Neural progenitor cell (in vitro differentiated cells): ENCODE measurements at regions not wholly inside any gene's neighbourhood (a gene's known extent, or its start where the extent isn't known, plus 50 kb on each side); places are given as distances from the start of the nearest gene placed in this dataset.

Experiments used
- DNase-seq: peaks from one replicate; pipeline ENCODE4 v3.0.0-alpha.2; 2016; ENCODE audit warnings: low spot score
- H2AFZ ChIP-seq: fragments of 200-600 bp; sonication (generic); replicated peaks from 2 replicates; pipeline ENCODE4 v1.6.1; 2016; ENCODE audit warnings: antibody characterized with exemption
- H3F3A ChIP-seq: fragments of 200-600 bp; sonication (generic); 2 replicates; pipeline ENCODE4 v1.6.1; 2016; ENCODE audit warnings: antibody characterized with exemption, low read depth
- H3K27ac ChIP-seq: fragments of 200-600 bp; sonication (generic); 2 replicates; pipeline ENCODE4 v1.5.1; 2016; ENCODE audit warnings: mild to moderate bottlenecking
- H3K27me3 ChIP-seq: fragments of 200-600 bp; sonication (generic); 2 replicates; pipeline ENCODE4 v1.6.1; 2016; ENCODE audit warnings: mild to moderate bottlenecking, moderate library complexity
- H3K36me3 ChIP-seq: fragments of 200-600 bp; sonication (generic); 2 replicates; pipeline ENCODE4 v1.5.1; 2016
- H3K4me1 ChIP-seq: fragments of 200-600 bp; sonication (generic); 2 replicates; pipeline ENCODE4 v1.6.1; 2016; ENCODE audit warnings: mixed run types
- H3K4me2 ChIP-seq: fragments of 200-600 bp; sonication (generic); 2 replicates; pipeline ENCODE4 v1.6.1; 2016
- H3K4me3 ChIP-seq: fragments of 200-600 bp; sonication (generic); 2 replicates; pipeline ENCODE4 v1.5.1; 2016
- H3K79me2 ChIP-seq: fragments of 200-600 bp; sonication (generic); 2 replicates; pipeline ENCODE4 v1.6.1; 2016; ENCODE audit warnings: low read depth
- H3K9ac ChIP-seq: fragments of 200-600 bp; sonication (generic); 2 replicates; pipeline ENCODE4 v1.6.1; 2016
- H3K9me3 ChIP-seq: fragments of 200-600 bp; sonication (generic); 2 replicates; pipeline ENCODE4 v1.5.1; 2016; ENCODE audit warnings: low read depth
- H4K20me1 ChIP-seq: fragments of 200-600 bp; sonication (generic); 2 replicates; pipeline ENCODE4 v1.6.1; 2016; ENCODE audit warnings: low read depth
- H3K27ac Mint-ChIP-seq: 3 replicates; pipeline ENCODE4 v1.8.0; 2021; ENCODE audit warnings: mixed read lengths
- H3K27me3 Mint-ChIP-seq: 2 replicates; pipeline ENCODE4 v1.8.0; 2022; ENCODE audit warnings: low read depth, mild to moderate bottlenecking, inconsistent platforms, moderate library complexity, mixed read lengths; ENCODE audit not compliant: insufficient read depth
- H3K36me3 Mint-ChIP-seq: 3 replicates; pipeline ENCODE4 v1.8.0; 2021; ENCODE audit warnings: mixed read lengths
- H3K4me1 Mint-ChIP-seq: 3 replicates; pipeline ENCODE4 v1.8.0; 2021; ENCODE audit warnings: mixed read lengths
- H3K4me3 Mint-ChIP-seq: 3 replicates; pipeline ENCODE4 v1.8.0; 2021; ENCODE audit warnings: mild to moderate bottlenecking, moderate library complexity, mixed read lengths
- H3K9me3 Mint-ChIP-seq: 3 replicates; pipeline ENCODE4 v1.8.0; 2020; ENCODE audit warnings: mixed read lengths
- EZH2 ChIP-seq: fragments of 200-600 bp; sonication (generic); IDR thresholded peaks from 2 replicates; pipeline ENCODE4 v1.6.1; 2017; ENCODE audit warnings: antibody characterized with exemption, mild to moderate bottlenecking, moderate library complexity
- EZH2phosphoT487 ChIP-seq: fragments of 200-600 bp; sonication (generic); IDR thresholded peaks from 2 replicates; pipeline ENCODE4 v1.6.1; 2017; ENCODE audit warnings: antibody characterized with exemption
- TF ChIP-seq, protein P1 (sequence below): fragments of 200-600 bp; sonication (generic); IDR thresholded peaks from 2 replicates; pipeline ENCODE4 v1.5.1; 2017; ENCODE audit warnings: antibody characterized with exemption, mild to moderate bottlenecking

DNA sequence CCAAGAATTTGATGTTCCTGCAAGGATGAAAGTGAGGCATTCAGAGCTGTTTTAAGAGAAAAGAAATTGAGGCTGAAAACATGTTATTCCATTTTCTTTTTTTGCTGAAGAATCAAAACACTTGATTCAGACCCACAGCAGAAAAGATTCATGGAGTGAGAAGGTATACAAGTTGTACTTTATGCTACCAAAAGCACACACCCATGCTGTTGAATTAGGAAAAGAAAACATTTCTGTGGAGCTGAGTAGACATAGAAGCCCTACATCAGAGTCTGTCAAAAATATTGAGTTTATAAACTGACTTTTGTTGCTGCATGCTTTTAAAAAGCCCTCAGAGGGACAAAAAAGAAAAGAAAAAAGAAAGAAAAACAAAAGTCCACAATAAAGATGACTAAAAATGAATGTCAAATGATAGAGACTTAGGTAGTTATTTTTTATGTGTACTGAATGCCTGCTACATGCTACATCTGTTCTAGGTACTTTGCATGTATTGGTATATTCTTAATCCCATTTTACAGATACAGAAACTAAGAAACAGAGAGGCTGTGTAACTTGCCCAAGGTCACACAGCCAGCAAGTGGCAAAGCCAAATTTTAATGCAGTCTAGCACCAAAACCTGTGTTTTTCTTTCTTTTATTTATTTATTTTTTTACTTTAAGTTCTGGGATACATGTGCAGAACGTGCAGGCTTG is 71.7 kb upstream of the PALS2 start:
- Histone ChIP-seq H3K9me3 (no peaks in the 10 kb centered on the region), H3K27ac (no peak overlapping the region), H3K79me2 (no peaks in the 10 kb centered on the region), H3K4me3 (no peak overlapping the region), H3F3A (no peaks in the 10 kb centered on the region), H3K4me1 (peaks cover 6% of the 10 kb centered on the region), H3K36me3 (no peaks in the 10 kb centered on the region), H2AFZ (peak overlapping the region; percentile 88), H3K9ac (no peak overlapping the region), H3K4me2 (no peak overlapping the region), H3K27me3 (no peaks in the 10 kb centered on the region), H4K20me1 (no peaks in the 10 kb centered on the region)
- Mint-ChIP-seq H3K27ac (no peak overlapping the region), H3K36me3 (no peaks in the 10 kb centered on the region), H3K4me1 (peaks cover 21% of the 10 kb centered on the region), H3K4me3 (no peak overlapping the region), H3K9me3 (no peaks in the 10 kb centered on the region), H3K27me3 (no peaks in the 10 kb centered on the region)
- DNase-seq: no peak
- TF ChIP-seq, protein P1, sequence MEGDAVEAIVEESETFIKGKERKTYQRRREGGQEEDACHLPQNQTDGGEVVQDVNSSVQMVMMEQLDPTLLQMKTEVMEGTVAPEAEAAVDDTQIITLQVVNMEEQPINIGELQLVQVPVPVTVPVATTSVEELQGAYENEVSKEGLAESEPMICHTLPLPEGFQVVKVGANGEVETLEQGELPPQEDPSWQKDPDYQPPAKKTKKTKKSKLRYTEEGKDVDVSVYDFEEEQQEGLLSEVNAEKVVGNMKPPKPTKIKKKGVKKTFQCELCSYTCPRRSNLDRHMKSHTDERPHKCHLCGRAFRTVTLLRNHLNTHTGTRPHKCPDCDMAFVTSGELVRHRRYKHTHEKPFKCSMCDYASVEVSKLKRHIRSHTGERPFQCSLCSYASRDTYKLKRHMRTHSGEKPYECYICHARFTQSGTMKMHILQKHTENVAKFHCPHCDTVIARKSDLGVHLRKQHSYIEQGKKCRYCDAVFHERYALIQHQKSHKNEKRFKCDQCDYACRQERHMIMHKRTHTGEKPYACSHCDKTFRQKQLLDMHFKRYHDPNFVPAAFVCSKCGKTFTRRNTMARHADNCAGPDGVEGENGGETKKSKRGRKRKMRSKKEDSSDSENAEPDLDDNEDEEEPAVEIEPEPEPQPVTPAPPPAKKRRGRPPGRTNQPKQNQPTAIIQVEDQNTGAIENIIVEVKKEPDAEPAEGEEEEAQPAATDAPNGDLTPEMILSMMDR: no peak
- TF ChIP-seq EZH2 (no peak), EZH2phosphoT487 (no peak)

DNA sequence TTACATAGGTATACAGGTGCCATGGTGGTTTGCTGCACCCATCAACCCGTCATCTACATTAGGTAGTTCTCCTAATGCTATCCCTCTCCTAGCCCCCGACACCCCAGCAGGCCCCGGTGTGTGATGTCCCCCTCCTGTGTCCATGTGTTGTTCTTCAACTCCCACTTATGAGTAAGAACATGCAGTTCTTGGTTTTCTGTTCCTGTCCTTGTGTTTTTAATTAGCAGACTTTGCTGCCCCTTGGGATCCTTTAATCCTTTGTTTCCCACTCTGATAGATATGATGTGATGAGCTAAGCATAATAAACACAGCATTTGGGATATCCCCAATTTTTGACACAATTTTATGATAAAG is 71.1 kb upstream of the PALS2 start:
- no peaks in the 10 kb centered on the region for H3K79me2 ChIP-seq
- TF ChIP-seq EZH2phosphoT487: no peak
- TF ChIP-seq, protein P1: no peak
- TF ChIP-seq EZH2: no peak
- peaks cover 6% of the 10 kb centered on the region for H3K4me1 ChIP-seq
- no peak overlapping the region for H3K4me2 ChIP-seq
- H2AFZ ChIP-seq: no peak overlapping the region
- no peak overlapping the region for H3K27ac ChIP-seq
- Mint-ChIP-seq H3K4me1 (peaks cover 21% of the 10 kb centered on the region), H3K27ac (no peak overlapping the region), H3K9me3 (no peaks in the 10 kb centered on the region), H3K36me3 (no peaks in the 10 kb centered on the region), H3K27me3 (no peaks in the 10 kb centered on the region), H3K4me3 (no peak overlapping the region)
- no peaks in the 10 kb centered on the region for H3K36me3 ChIP-seq
- H3K4me3 ChIP-seq: no peak overlapping the region
- H3K27me3 ChIP-seq: no peaks in the 10 kb centered on the region
- no peak overlapping the region for H3K9ac ChIP-seq
- no peak for DNase-seq
- H4K20me1 ChIP-seq: no peaks in the 10 kb centered on the region
- no peaks in the 10 kb centered on the region for H3F3A ChIP-seq
- H3K9me3 ChIP-seq: no peaks in the 10 kb centered on the region

- H3K36me3 ChIP-seq: no peaks in the 10 kb centered on the region
- TF ChIP-seq, protein P1: no peak
- TF ChIP-seq EZH2phosphoT487 (no peak), EZH2 (no peak)
- Mint-ChIP-seq H3K27ac (no peak overlapping the region), H3K27me3 (no peaks in the 10 kb centered on the region), H3K4me1 (peaks cover 20% of the 10 kb centered on the region), H3K9me3 (no peaks in the 10 kb centered on the region), H3K4me3 (no peak overlapping the region), H3K36me3 (no peaks in the 10 kb centered on the region)
- H2AFZ ChIP-seq: peak overlapping the region; percentile 2
- no peaks in the 10 kb centered on the region for H3K27me3 ChIP-seq
- H3K4me3 ChIP-seq: no peak overlapping the region
- peaks cover 6% of the 10 kb centered on the region for H3K4me1 ChIP-seq
- H3K4me2 ChIP-seq: no peak overlapping the region
- H3K9me3 ChIP-seq: no peaks in the 10 kb centered on the region
- no peaks in the 10 kb centered on the region for H4K20me1 ChIP-seq
- no peaks in the 10 kb centered on the region for H3F3A ChIP-seq
- no peak overlapping the region for H3K9ac ChIP-seq
- no peak overlapping the region for H3K27ac ChIP-seq
- no peak for DNase-seq
- H3K79me2 ChIP-seq: no peaks in the 10 kb centered on the region
These were observed 69.7 kb upstream of the PALS2 start for GRCh38 chr7:24503506-24503905.
